ENCODE measurements at regions not wholly inside any gene's neighbourhood (a gene's known extent, or its start where the extent isn't known, plus 50 kb on each side); places are given as distances from the start of the nearest gene placed in this dataset.
"Not testable (repeated sequence)": the region's sequence is repeated elsewhere in the genome, so short reads cannot be mapped to it uniquely, and the experiment has no call there.

- DNase-seq (ENCODE audit: low spot score) (no peak), ATAC-seq (ENCODE audit: low FRiP score) (no peak)
- TF ChIP-seq CTCF (IDR thresholded peaks at IDR 0.05) = no peak
Measured at GRCh38 chr6:49284180-49284579, 178.9 kb downstream of the MMUT start.

- ATAC-seq (ENCODE audit: low FRiP score); DNase-seq (ENCODE audit: low spot score): not testable (repeated sequence)
Measured at GRCh38 chr6:49274809-49275769, 188.0 kb downstream of the MMUT start.

GRCh38 chr6:49269190-49269589 lies 193.9 kb downstream of the MMUT start:
- no peak for ATAC-seq (ENCODE audit: low FRiP score)
- no peak for DNase-seq (ENCODE audit: low spot score)
- TF ChIP-seq CTCF (IDR thresholded peaks at IDR 0.05) = no peak

- TF ChIP-seq CTCF (IDR thresholded peaks at IDR 0.05) = no peak
- ATAC-seq (ENCODE audit: low FRiP score) = no peak
Measured at GRCh38 chr6:49264909-49265308, 198.1 kb downstream of the MMUT start.

GRCh38 chr6:49264496-49264895 lies 198.6 kb downstream of the MMUT start:
- TF ChIP-seq CTCF (IDR thresholded peaks at IDR 0.05) = no peak
- DNase-seq (ENCODE audit: low spot score) = no peak
- no peak for ATAC-seq (ENCODE audit: low FRiP score)

More at GRCh38 chr6:49264909-49265308, 198.1 kb downstream of the MMUT start:
- DNase-seq (ENCODE audit: low spot score) = no peak

GRCh38 chr6:49257549-49257948 lies 205.5 kb downstream of the MMUT start:
- no peak for TF ChIP-seq CTCF (IDR thresholded peaks at IDR 0.05)
- ATAC-seq (ENCODE audit: low FRiP score) (no peak), DNase-seq (ENCODE audit: low spot score) (no peak)

GRCh38 chr6:49255335-49255734 lies 207.7 kb downstream of the MMUT start:
- DNase-seq (ENCODE audit: low spot score) = no peak
- no peak for TF ChIP-seq CTCF (IDR thresholded peaks at IDR 0.05)
- ATAC-seq (ENCODE audit: low FRiP score) = no peak

Measured in omental fat pad (tissue), 3 donors.